ENCODE measurements at regions not wholly inside any gene's neighbourhood (a gene's known extent, or its start where the extent isn't known, plus 50 kb on each side); places are given as distances from the start of the nearest gene placed in this dataset.
"Not testable (repeated sequence)": the region's sequence is repeated elsewhere in the genome, so short reads cannot be mapped to it uniquely, and the experiment has no call there.

DNA sequence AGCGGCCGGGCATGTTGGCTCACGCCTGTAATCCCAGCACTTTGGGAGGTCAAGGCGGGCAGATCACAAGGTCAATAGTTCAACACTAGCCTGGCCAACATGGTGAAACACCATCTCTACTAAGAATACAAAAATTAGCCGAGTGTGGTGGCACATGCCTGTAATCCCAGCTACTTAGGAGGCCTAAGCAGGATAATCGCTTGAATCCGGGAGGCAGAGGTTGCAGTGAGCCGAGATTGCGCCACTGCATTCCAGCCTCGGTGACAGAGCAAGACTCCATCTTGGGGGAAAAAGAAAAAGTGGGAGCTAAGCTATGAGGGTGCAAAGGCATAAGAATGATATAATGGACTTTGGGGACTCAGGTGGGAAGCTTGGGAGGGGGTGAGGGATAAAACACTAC lies 55.9 kb upstream of the SLC2A1 start:
- not testable (repeated sequence) for DNase-seq (ENCODE audit: insufficient read length, low spot score); FAIRE-seq

- FAIRE-seq (no peak), DNase-seq (ENCODE audit: insufficient read length, low spot score) (no peak)
These were observed 52.4 kb upstream of the SLC2A1 start for GRCh38 chr1:43011020-43011419.

GRCh38 chr1:43009274-43009673 lies 50.6 kb upstream of the SLC2A1 start:
- DNase-seq (ENCODE audit: insufficient read length, low spot score): no peak
- no peak for FAIRE-seq

DNA sequence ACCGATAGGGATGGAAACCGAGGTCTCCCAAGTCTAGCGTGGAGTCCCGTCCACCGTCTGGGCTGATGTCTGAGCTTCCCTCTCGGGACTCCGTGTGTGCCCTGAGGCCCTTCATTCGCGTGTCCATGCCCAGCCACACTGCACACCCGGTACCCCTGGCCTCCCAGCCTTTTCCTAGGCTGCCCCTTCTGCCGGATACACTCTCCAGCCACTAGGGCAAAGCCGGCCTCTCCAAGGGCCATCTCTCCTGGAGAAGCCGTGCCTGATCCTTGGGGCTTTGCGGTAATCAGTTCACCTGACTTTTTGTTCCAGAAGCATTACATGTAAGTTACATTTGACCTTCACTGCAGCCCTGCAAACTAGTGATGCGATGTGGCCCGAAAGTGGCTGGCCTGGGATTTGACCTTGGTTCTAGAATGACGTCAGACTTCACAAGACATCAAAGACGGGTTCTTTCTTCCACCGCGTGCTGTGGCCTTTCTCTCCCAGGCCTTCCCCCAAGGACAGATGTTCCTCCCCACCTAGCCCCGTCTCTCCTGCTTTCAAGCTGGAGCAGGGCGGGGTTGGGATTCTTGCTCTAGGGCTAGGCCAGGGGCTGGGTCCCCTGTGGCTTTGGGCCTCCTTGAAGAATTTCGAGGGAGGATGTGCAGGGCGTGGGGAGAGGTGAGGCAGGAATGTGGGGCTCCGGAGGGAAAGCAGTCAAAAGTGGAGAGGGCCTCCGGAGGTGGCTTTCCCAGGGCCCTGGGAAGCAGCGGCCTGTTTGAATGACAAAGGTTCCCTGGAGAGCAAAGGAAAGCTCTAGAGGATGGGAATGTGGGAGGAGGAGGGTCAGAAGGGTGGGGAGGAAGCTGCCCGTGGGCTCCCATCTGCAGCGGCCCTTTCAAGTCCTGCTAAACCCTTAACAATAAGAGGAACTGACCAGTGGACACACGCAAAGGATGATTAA lies 49.7 kb upstream of the SLC2A1 start:
- no peak for FAIRE-seq

More for the DNA sequence above, 49.7 kb upstream of the SLC2A1 start:
- no peak for DNase-seq (ENCODE audit: insufficient read length, low spot score)
